ENCODE measurements at regions not wholly inside any gene's neighbourhood (a gene's known extent, or its start where the extent isn't known, plus 50 kb on each side); places are given as distances from the start of the nearest gene placed in this dataset.

- no peak for DNase-seq (ENCODE audit: low spot score)
These were observed 86.4 kb downstream of the IER5 start for GRCh38 chr1:181174861-181175260.

GRCh38 chr1:181175356-181175910, 86.9 kb downstream of the IER5 start:
- Mint-ChIP-seq H3K4me1 (ENCODE audit: low read depth) (peaks cover 10% of the 10 kb centered on the region), H3K27ac (ENCODE audit: unreplicated experiment) (no peak overlapping the region), H3K9me3 (ENCODE audit: low read depth) (peaks cover 11% of the 10 kb centered on the region), H3K4me3 (ENCODE audit: unreplicated experiment) (no peak overlapping the region), H3K27me3 (ENCODE audit: low read depth) (peaks cover 15% of the 10 kb centered on the region), H3K36me3 (ENCODE audit: low read depth) (no peaks in the 10 kb centered on the region)
- DNase-seq (ENCODE audit: low spot score) = no peak
- no peak for TF ChIP-seq CTCF (IDR thresholded peaks at IDR 0.05)

More at GRCh38 chr1:181174861-181175260, 86.4 kb downstream of the IER5 start:
- TF ChIP-seq CTCF (IDR thresholded peaks at IDR 0.05) = no peak
- Mint-ChIP-seq H3K4me1 (ENCODE audit: low read depth) (peaks cover 4% of the 10 kb centered on the region), H3K27me3 (ENCODE audit: low read depth) (peaks cover 11% of the 10 kb centered on the region), H3K9me3 (ENCODE audit: low read depth) (peaks cover 11% of the 10 kb centered on the region), H3K4me3 (ENCODE audit: unreplicated experiment) (no peak overlapping the region), H3K36me3 (ENCODE audit: low read depth) (no peaks in the 10 kb centered on the region), H3K27ac (ENCODE audit: unreplicated experiment) (no peak overlapping the region)

- Mint-ChIP-seq H3K27ac (ENCODE audit: unreplicated experiment) (no peak overlapping the region), H3K4me3 (ENCODE audit: unreplicated experiment) (no peak overlapping the region), H3K9me3 (ENCODE audit: low read depth) (peaks cover 11% of the 10 kb centered on the region), H3K36me3 (ENCODE audit: low read depth) (no peaks in the 10 kb centered on the region), H3K27me3 (ENCODE audit: low read depth) (peaks cover 17% of the 10 kb centered on the region), H3K4me1 (ENCODE audit: low read depth) (peaks cover 10% of the 10 kb centered on the region)
- TF ChIP-seq CTCF (IDR thresholded peaks at IDR 0.05) = no peak
- DNase-seq (ENCODE audit: low spot score) = no peak
These were observed 87.5 kb downstream of the IER5 start for GRCh38 chr1:181175955-181176354.

DNA sequence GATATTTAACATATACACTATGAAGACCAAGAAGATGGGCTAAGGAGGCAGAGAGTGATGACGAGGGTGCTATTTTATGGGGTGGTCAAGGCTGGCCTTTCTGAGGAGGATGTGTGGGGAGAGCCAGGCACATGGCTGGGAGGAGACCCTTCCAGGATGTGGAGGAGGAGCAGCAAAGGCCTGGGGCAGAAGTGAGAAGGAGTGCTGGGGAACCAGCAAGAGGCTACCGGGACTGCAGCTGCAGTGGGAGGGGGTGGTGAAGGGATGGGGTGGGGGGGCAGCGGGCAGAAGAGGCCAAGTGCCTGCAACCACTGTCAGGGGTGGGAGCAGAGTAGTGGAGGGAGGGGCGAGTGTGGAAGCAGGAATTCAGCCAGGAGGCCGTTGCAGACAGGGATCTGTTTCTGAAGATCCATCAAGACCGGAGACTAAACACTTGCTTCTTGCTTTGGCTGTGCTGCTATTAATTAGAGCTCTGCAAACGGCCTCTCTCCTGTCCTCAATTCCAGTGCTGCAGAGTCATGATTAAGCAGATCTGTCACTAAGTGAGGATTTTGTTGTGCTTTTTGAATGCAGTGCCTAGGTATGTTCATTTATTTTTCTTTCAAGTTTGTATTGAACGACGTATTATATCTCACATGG, 89.9 kb downstream of the IER5 start:
- no peak for TF ChIP-seq CTCF (IDR thresholded peaks at IDR 0.05)
- Mint-ChIP-seq H3K4me3 (ENCODE audit: unreplicated experiment) (no peak overlapping the region), H3K4me1 (ENCODE audit: low read depth) (peaks cover 10% of the 10 kb centered on the region), H3K9me3 (ENCODE audit: low read depth) (peaks cover under 1% of the 10 kb centered on the region), H3K36me3 (ENCODE audit: low read depth) (no peaks in the 10 kb centered on the region), H3K27me3 (ENCODE audit: low read depth) (peaks cover 28% of the 10 kb centered on the region), H3K27ac (ENCODE audit: unreplicated experiment) (no peak overlapping the region)
- no peak for DNase-seq (ENCODE audit: low spot score)

GRCh38 chr1:181179279-181179986, 90.9 kb downstream of the IER5 start:
- Mint-ChIP-seq H3K4me3 (ENCODE audit: unreplicated experiment) (no peak overlapping the region), H3K27ac (ENCODE audit: unreplicated experiment) (peak overlapping the region; percentile 37), H3K4me1 (ENCODE audit: low read depth) (peaks cover 10% of the 10 kb centered on the region), H3K27me3 (ENCODE audit: low read depth) (peaks cover 35% of the 10 kb centered on the region), H3K9me3 (ENCODE audit: low read depth) (no peaks in the 10 kb centered on the region), H3K36me3 (ENCODE audit: low read depth) (no peaks in the 10 kb centered on the region)
- no peak for DNase-seq (ENCODE audit: low spot score)
- no peak for TF ChIP-seq CTCF (IDR thresholded peaks at IDR 0.05)

All from chondrocyte (in vitro differentiated cells).